Body of pancreas (tissue), 4 donors: ENCODE measurements at regions not wholly inside any gene's neighbourhood (a gene's known extent, or its start where the extent isn't known, plus 50 kb on each side); places are given as distances from the start of the nearest gene placed in this dataset.

Experiments
- POLR2A ChIP-seq, 3 donors: fragments of 450-650 bp; IDR thresholded peaks; one replicate each; pipeline ENCODE4 v1.6.1; 2016; ENCODE audit warnings: antibody characterized with exemption in 3 of 3, mild to moderate bottlenecking in 2 of 3
- TF ChIP-seq, protein P1 (sequence below), 7 experiments: fragments of 450-650 bp in 4 of 7; fragments of 200-600 bp in 3 of 7; sonication (generic) in 3 of 7; IDR thresholded peaks; one replicate each; pipeline ENCODE4 v1.5.1; 2016 to 2019; ENCODE audit warnings: antibody characterized with exemption in 7 of 7

DNA sequence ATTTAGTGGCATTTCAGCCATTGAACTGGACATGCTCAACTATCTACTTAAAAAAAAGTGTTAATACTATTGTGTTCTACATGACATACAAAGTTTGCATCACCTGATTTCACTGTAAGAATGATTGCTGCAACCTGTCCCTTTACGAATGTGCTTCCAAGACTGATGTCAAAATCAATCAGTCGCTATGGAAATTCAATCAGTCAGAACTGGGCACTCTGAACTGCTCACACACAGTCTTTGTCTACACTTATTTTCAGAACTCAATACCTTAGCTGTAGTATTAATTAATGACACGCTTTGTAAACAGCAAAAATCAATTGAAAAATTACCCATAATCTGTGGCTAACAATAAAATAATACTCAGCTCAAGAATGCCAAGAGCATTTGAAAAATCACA lies 70.3 kb upstream of the KLHL29 start:
- TF ChIP-seq, protein P1, sequence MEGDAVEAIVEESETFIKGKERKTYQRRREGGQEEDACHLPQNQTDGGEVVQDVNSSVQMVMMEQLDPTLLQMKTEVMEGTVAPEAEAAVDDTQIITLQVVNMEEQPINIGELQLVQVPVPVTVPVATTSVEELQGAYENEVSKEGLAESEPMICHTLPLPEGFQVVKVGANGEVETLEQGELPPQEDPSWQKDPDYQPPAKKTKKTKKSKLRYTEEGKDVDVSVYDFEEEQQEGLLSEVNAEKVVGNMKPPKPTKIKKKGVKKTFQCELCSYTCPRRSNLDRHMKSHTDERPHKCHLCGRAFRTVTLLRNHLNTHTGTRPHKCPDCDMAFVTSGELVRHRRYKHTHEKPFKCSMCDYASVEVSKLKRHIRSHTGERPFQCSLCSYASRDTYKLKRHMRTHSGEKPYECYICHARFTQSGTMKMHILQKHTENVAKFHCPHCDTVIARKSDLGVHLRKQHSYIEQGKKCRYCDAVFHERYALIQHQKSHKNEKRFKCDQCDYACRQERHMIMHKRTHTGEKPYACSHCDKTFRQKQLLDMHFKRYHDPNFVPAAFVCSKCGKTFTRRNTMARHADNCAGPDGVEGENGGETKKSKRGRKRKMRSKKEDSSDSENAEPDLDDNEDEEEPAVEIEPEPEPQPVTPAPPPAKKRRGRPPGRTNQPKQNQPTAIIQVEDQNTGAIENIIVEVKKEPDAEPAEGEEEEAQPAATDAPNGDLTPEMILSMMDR (IDR thresholded peaks at IDR 0.05) = no peak
- TF ChIP-seq POLR2A (IDR thresholded peaks at IDR 0.05) = no peak
